ENCODE measurements at regions not wholly inside any gene's neighbourhood (a gene's known extent, or its start where the extent isn't known, plus 50 kb on each side); places are given as distances from the start of the nearest gene placed in this dataset.

DNA sequence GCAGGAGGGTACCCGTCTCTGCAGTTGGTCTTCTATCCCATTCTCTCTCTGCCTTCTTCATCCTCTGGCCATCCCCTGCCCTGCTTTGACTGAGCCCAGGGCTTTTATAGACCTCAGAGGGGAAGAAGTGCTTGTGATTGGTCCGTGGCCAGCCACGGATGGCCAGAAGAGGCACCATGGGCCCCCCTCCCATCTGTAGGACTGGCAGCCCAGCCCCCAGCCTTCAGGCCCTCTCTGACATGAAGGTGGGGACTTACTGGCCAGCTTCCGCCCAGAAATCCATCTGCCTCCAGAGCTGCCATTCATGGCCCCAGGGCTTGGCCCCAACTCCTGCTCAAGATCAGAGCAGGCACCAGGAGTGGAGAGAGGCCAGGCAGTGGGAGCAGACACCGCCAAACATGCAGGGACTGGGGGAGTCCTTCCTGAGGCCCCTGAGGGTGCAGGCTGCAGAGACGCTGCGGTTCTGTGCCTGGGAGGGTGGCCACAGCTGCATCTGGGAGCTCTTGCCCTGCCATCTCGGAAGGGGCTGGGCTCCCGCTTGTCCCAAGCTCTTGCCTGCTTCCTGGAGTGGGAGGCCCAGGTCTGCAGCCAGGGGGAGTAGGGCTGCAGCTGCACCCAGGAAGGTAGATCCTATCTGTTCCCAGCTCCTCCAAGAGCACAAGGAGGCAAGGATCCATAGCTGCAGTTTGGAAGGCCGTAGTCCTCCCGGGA lies 698.6 kb upstream of the B3GALT2 start:
- TF ChIP-seq GATA2 (IDR thresholded peaks at IDR 0.05; ENCODE audit: low read depth, low read length) (no peak), GATA3 (IDR thresholded peaks at IDR 0.05; ENCODE audit: low read depth, low read length) (no peak)

DNA sequence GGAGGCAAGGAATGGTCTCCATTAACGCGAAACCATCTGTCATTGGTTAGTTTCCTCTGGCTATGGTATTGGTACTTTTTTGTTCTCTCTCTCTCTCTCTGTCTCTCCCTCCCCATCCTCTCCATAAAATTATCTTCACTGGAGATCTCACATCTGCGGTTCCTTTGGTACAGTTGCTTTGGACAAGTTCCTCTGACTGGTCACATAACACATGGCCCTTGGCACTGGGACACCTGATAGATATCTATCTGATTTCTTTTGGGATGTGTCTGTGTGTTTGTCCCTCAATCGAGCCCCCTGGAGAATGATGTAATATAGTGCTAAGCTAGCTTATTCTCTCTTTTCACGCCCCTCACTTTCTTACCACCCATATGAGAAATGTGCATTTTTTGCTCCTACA lies 682.0 kb upstream of the B3GALT2 start:
- TF ChIP-seq GATA2 (IDR thresholded peaks at IDR 0.05; ENCODE audit: low read depth, low read length) (peak; percentile 77), GATA3 (IDR thresholded peaks at IDR 0.05; ENCODE audit: low read depth, low read length) (peak; percentile 73)

DNA sequence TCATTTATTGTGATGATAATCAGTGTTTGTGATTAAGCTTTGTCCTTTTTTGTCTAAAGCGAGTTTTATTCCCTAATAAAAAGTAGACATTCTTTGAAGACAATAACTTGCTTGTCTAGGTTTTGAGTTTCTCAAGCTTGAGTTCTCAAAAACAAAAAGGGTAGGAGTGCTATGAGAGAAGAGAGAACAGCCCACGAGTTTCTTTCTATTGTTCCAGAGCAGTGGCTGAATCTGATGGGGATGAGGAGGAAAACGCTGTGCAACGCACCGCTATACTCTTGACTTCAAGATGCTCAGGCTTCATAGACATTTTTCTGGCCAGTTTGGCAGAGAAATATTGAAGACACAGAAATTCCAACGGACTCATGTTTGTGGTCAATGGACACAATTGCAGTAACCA lies 669.8 kb upstream of the B3GALT2 start:
- TF ChIP-seq GATA3 (IDR thresholded peaks at IDR 0.05; ENCODE audit: low read depth, low read length) (no peak), GATA2 (IDR thresholded peaks at IDR 0.05; ENCODE audit: low read depth, low read length) (no peak)

DNA sequence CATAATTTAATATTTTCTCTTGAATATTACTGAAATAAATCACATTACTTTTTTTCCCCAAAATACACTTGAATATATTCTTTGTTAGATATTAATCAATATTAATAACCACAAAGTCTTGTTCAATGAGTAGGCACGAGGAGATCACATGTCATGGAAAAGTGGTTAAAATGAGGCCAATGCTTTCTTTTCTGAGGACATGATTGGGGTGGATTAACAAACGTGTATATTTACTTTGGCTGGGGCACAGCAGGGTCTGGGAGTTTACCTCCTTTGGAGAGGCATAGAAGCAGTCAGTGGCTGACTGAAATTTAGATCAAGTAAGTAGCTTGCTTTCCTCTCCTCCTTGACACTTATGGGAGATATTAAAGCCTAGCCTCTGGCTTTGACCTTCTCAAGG lies 664.3 kb upstream of the B3GALT2 start:
- no peak for TF ChIP-seq GATA3 (IDR thresholded peaks at IDR 0.05; ENCODE audit: low read depth, low read length)
- no peak for TF ChIP-seq GATA2 (IDR thresholded peaks at IDR 0.05; ENCODE audit: low read depth, low read length)

DNA sequence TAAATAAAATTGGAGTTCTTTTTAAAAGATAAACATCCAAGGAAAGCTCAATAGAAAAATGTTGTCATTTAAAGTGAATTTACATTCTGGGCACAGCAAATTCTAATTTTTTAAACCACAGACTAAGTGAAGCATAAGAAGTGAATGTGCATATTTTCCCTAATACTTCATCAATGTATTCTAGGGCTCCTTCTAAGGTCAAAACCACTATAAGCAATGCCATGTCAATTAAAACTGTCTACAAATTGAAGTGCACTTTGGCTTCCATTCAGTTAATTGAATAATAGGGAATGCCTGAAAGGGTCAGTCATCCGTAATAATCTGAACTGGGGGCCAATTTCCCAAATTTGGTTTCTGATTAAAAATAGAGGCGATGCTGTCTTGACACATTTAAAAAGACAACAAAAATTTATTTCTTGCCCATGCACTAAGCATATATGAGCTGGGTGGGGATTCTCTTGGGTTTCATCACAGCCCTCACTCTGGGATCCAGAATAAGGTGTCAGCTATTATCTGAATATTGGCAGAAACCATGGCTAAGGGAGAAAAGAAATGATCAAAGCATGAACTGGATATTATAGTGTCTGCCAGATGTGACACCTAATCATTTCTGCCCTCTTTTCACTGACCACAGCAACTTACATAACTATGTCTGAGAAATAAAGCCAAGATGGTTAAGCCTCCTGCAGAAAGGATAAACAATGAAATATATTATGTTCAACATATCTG lies 660.6 kb upstream of the B3GALT2 start:
- TF ChIP-seq GATA3 (IDR thresholded peaks at IDR 0.05; ENCODE audit: low read depth, low read length) (no peak), GATA2 (IDR thresholded peaks at IDR 0.05; ENCODE audit: low read depth, low read length) (no peak)

DNA sequence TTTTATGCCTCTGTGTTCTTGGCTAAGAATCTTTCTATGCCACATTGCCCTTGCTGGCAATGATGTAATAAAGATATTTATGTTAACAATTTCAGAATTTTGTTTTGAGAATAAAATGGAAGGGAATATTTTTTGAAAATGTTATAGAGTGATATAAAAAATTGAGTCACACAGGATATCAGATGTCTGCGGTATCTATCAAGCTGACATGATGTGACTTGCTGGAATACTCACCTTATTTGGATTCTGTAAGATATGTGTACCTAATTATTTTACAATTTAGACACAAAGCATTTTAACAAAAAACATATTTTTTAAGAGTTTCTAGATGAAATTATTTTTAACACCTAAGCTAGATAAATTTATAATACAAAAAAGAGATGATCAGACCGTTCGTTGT lies 660.0 kb upstream of the B3GALT2 start:
- TF ChIP-seq GATA3 (IDR thresholded peaks at IDR 0.05; ENCODE audit: low read depth, low read length) = no peak
- TF ChIP-seq GATA2 (IDR thresholded peaks at IDR 0.05; ENCODE audit: low read depth, low read length) = no peak

DNA sequence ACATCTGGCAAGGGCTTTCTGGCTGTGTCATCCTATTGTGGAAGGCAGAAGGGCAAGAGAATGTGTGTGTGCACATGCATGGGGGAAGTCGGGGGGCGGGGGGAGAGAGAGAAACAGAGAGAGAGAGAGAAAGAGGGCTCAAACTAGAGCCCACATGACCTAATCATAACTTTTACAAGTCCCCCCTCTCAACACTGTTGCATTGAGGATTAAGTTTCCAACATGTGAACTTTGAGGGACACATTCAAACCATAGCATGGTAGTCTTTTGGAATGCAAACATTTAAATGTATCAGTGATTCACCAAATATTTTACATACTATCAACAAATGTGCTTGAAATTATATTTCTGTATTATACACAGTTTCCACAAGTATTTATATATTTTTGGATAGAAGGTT lies 655.4 kb upstream of the B3GALT2 start:
- no peak for TF ChIP-seq GATA2 (IDR thresholded peaks at IDR 0.05; ENCODE audit: low read depth, low read length)
- no peak for TF ChIP-seq GATA3 (IDR thresholded peaks at IDR 0.05; ENCODE audit: low read depth, low read length)

DNA sequence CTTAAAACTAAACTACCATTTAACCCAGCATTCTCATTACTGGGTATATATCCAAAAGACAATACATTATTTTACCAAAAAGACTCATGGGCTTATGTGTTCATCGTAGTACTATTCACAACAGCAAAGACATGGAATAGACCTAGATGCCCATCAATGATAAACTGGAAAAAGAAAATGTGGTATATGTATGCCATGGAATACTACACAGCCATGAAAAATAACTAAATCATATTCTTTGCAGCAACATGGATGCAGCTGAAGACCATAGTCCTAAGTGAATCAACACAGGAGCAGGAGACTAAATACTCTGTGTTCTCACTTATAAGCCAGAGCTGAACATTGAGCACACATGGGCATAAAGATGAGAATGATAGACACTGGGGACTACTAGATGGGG lies 645.1 kb upstream of the B3GALT2 start:
- no peak for TF ChIP-seq GATA3 (IDR thresholded peaks at IDR 0.05; ENCODE audit: low read depth, low read length)
- no peak for TF ChIP-seq GATA2 (IDR thresholded peaks at IDR 0.05; ENCODE audit: low read depth, low read length)

DNA sequence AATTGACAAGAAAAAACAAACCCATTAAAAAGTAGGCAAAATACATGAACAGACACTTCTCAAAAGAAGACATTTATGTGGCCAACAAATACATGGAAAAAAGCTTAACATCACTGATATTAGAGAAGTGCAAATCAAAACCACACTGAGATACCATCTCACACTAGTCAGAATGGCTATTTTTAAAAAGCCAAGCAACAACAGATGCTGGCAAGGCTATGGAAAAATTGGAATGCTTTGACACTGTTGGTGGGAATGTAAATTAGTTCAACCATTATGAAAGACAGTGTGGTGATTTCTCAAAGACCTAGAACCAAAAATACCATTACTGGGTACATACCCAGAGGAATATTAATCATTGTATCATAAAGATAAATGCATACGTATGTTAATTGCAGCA lies 641.1 kb upstream of the B3GALT2 start:
- TF ChIP-seq GATA2 (IDR thresholded peaks at IDR 0.05; ENCODE audit: low read depth, low read length) (no peak), GATA3 (IDR thresholded peaks at IDR 0.05; ENCODE audit: low read depth, low read length) (no peak)

DNA sequence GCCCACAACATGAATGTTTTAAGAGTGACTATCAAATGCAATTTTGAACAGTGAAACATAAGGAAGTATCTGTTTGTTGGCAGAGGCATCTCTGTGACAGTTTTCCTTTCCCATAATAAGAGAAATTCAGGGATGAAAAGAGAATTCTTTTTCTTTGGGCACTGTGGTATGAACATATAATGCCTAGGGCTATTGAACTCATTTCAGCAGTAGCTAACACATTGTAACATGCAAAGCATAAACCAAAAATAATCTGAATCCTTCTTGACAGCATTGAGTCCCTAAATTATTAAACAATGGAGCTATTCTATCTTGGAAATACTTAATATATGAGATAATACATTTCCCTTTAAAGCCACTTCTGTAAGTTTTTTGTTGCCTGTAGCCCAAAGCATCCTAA lies 633.0 kb upstream of the B3GALT2 start:
- no peak for TF ChIP-seq GATA3 (IDR thresholded peaks at IDR 0.05; ENCODE audit: low read depth, low read length)
- TF ChIP-seq GATA2 (IDR thresholded peaks at IDR 0.05; ENCODE audit: low read depth, low read length) = no peak

DNA sequence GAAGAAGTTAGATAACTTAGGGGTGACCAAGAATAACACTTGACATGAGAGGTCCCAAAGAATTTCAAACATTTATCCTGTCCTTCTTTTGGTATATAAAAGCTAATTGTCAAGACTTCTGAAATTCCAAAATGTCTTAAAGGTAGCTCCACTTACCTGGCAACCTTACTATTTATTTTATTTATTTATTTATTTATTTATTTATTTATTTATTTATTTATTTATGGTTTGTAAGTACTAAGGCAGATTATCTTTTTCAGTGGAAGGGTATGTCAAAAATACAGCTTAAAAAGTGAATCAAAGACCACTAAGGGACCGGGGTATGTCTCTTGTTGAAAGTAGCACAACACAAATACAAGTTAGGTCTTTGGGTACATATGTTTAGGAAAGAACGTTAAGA lies 620.8 kb upstream of the B3GALT2 start:
- TF ChIP-seq GATA2 (IDR thresholded peaks at IDR 0.05; ENCODE audit: low read depth, low read length) (no peak), GATA3 (IDR thresholded peaks at IDR 0.05; ENCODE audit: low read depth, low read length) (no peak)

DNA sequence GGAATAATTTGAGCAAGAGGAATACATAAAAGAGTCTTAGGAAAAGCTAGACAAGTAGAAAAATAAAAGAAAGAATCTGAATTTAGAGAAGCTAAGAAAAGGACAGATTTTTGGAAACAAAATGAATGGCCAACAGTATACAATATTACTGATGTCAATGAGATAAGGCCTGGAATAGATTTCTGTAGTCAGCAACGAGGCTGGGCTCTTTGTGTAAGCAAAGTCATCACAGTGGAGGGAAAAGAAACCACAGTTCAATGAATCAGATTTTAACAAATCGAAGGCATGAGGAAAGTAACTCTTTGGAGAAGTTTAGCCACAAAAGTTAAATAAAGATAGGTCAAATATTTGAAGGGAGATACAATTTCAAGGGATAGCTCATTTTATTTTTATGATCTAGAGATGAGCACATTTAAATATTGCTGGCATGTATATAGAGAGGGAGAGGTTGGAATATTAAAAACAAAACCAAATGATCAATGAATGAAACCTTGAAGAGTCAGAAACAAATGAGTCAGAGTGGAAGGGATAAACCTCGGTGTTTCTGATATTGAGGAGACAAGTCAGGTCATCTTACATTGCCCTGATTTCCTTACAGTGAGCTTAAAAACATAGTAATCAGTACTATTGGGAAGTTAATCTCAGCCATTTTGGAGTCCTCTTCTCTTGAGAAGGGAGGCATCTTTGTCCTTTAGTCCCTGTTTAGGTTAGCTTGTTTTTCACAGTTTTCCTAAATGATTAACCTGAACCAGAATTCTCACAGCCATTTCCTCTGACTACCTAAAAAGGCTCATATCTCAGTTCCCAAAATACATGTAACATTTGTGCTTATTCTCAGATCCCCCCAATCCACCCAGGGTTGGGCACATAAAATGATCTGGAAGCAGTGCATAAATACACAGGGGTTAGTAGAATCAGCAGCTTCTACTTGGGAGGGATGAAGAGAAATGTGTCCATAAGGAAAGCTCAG lies 620.0 kb upstream of the B3GALT2 start:
- TF ChIP-seq GATA2 (IDR thresholded peaks at IDR 0.05; ENCODE audit: low read depth, low read length) (no peak), GATA3 (IDR thresholded peaks at IDR 0.05; ENCODE audit: low read depth, low read length) (no peak)

DNA sequence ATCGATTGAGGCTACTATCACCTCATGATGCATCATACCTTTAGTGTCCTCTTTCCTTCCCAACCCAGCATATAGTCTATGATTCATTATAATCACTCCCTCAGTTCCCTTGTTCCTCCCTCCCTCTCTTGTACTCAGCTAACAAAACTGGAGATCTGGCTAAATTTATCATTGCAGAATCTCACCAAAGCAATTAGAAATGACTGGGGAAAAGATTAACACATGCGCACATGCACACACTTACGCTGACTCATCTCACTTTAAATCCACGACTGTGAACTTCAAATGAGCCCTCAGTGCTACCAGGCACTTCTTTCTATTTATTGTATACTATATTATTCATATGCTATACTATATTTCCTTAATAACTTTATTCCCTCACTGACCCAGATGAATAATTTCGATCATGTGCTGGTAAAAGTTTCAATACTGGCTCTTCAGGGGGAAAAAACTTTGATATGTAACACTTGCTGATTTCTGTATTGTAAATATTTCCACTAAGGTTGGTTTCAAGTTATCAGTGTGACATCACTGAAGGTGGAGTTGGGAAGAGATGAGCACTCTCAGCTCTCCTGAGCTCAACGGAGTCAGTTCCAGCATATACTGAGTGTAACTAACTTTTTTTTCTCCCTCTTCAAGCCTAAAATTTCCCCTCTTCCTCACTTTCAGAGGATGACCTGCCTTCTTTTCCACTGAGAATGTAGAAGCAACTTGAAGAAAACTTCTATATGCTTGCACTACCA lies 613.7 kb upstream of the B3GALT2 start:
- TF ChIP-seq GATA3 (IDR thresholded peaks at IDR 0.05; ENCODE audit: low read depth, low read length) (no peak), GATA2 (IDR thresholded peaks at IDR 0.05; ENCODE audit: low read depth, low read length) (no peak)

DNA sequence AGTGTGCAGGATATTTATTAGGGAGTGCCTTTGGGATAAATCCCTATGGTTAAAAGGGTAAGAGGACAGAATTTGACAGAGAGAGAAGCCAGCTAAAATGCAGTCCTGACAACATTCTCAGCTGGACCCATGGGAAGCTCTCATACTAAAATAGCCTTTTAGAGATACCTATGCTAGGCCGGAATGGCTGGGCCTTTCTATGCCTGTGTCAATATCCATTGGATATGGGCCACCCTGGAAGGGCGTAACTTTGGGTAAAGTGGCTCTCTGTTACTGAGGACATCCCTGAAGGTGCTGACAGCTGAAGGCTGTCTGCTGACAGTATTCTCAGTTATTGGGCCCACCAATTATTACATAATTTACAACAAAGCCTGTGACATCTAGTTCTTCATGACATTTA lies 613.0 kb upstream of the B3GALT2 start:
- TF ChIP-seq GATA3 (IDR thresholded peaks at IDR 0.05; ENCODE audit: low read depth, low read length) (no peak), GATA2 (IDR thresholded peaks at IDR 0.05; ENCODE audit: low read depth, low read length) (no peak)
